HEK293T (cell line): ENCODE measurements at regions not wholly inside any gene's neighbourhood (a gene's known extent, or its start where the extent isn't known, plus 50 kb on each side); places are given as distances from the start of the nearest gene placed in this dataset.

ENCODE experiments used
- ARNT ChIP-seq: fragments of 450-650 bp; IDR thresholded peaks from 2 replicates; pipeline ENCODE4 v1.6.1; 2017; ENCODE audit warnings: mild to moderate bottlenecking
- ELF4 ChIP-seq: fragments of 450-650 bp; IDR thresholded peaks from 2 replicates; pipeline ENCODE4 v1.6.1; 2017; ENCODE audit warnings: antibody characterized with exemption
- FOXA1 ChIP-seq: fragments of 450-650 bp; IDR thresholded peaks from 2 replicates; pipeline ENCODE4 v1.6.1; 2016; ENCODE audit warnings: mild to moderate bottlenecking
- FOXK2 ChIP-seq: fragments of 450-650 bp; IDR thresholded peaks from 2 replicates; pipeline ENCODE4 v1.6.1; 2016; ENCODE audit warnings: mild to moderate bottlenecking
- FOXM1 ChIP-seq: fragments of 450-650 bp; IDR thresholded peaks from 2 replicates; pipeline ENCODE4 v1.6.1; 2017; ENCODE audit warnings: mild to moderate bottlenecking, borderline replicate concordance
- LEF1 ChIP-seq: fragments of 450-650 bp; IDR thresholded peaks from 2 replicates; pipeline ENCODE4 v1.6.1; 2017; ENCODE audit warnings: mild to moderate bottlenecking, borderline replicate concordance
- NFRKB ChIP-seq: fragments of 450-650 bp; IDR thresholded peaks from 2 replicates; pipeline ENCODE4 v1.6.1; 2016; ENCODE audit warnings: mild to moderate bottlenecking, moderate library complexity
- SP1 ChIP-seq: fragments of 450-650 bp; IDR thresholded peaks from 2 replicates; pipeline ENCODE4 v1.6.1; 2017
- TF ChIP-seq, protein P1 (sequence below): fragments of 450-650 bp; IDR thresholded peaks from 2 replicates; pipeline ENCODE4 v1.6.1; 2016

DNA sequence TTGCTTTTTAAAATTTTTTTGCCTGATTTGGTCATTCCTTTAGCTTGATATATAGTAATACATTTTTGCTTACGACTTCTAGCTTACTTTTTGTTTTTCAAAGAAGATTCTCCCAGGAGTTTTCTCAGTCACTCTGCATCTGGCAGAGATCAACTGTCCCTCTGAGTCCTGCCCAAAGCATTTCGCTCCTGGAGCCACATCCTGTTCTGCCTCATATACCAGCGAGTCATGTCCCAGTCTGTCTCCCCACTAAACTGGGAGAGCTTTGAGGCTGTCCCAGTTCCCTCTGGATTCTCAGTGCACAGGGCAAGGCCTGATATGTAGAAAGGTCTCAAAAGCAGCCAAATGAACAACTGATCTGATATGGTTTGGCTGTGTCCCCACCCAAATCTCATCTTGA is 326.3 kb downstream of the ARRDC4 start:
- TF ChIP-seq SP1 (no peak), FOXK2 (no peak), LEF1 (no peak), NFRKB (no peak), ELF4 (no peak), FOXM1 (no peak), FOXA1 (no peak), ARNT (no peak)
- TF ChIP-seq, protein P1, sequence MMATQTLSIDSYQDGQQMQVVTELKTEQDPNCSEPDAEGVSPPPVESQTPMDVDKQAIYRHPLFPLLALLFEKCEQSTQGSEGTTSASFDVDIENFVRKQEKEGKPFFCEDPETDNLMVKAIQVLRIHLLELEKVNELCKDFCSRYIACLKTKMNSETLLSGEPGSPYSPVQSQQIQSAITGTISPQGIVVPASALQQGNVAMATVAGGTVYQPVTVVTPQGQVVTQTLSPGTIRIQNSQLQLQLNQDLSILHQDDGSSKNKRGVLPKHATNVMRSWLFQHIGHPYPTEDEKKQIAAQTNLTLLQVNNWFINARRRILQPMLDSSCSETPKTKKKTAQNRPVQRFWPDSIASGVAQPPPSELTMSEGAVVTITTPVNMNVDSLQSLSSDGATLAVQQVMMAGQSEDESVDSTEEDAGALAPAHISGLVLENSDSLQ = no peak
